ENCODE measurements at regions not wholly inside any gene's neighbourhood (a gene's known extent, or its start where the extent isn't known, plus 50 kb on each side); places are given as distances from the start of the nearest gene placed in this dataset.
A peak's percentile ranks its signal among the peaks of the same experiment; 100 is the strongest.

- no peak for ATAC-seq
- no peak overlapping the region for H3K4me3 Mint-ChIP-seq
- H3K9me3 Mint-ChIP-seq, result no peaks in the 10 kb centered on the region
- no peaks in the 10 kb centered on the region for H3K36me3 Mint-ChIP-seq
- H3K27ac Mint-ChIP-seq, result no peak overlapping the region
- H3K27me3 Mint-ChIP-seq, result peaks cover 45% of the 10 kb centered on the region
- no peaks in the 10 kb centered on the region for H3K4me1 Mint-ChIP-seq
Measured at GRCh38 chr2:240250985-240251847, 110.8 kb upstream of the OTOS start.

DNA sequence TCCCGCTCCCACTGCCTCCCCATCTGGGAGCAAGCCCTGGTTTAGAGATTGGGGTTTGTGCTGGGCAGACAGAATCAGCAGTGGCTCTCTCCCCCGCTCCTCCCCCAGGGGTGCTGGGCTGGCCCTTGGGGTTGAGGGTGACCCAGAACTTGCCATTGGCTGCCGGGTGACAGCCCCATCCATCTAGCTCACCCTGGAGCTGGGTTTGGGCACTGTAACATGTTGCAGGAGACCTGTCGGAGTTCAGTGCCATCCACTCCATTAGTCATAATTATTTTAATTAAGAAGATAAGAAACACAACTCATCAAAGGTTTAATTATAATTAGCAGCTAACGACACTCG, 111.4 kb upstream of the OTOS start:
- ATAC-seq, result no peak
- H3K27me3 Mint-ChIP-seq, result peaks cover 46% of the 10 kb centered on the region
- H3K4me3 Mint-ChIP-seq, result no peak overlapping the region
- no peaks in the 10 kb centered on the region for H3K9me3 Mint-ChIP-seq
- no peak overlapping the region for H3K27ac Mint-ChIP-seq
- no peaks in the 10 kb centered on the region for H3K4me1 Mint-ChIP-seq
- H3K36me3 Mint-ChIP-seq, result no peaks in the 10 kb centered on the region

GRCh38 chr2:240252191-240252871, 111.9 kb upstream of the OTOS start:
- H3K27me3 Mint-ChIP-seq, result peaks cover 46% of the 10 kb centered on the region
- ATAC-seq, result no peak
- H3K27ac Mint-ChIP-seq, result no peak overlapping the region
- H3K9me3 Mint-ChIP-seq, result no peaks in the 10 kb centered on the region
- no peaks in the 10 kb centered on the region for H3K4me1 Mint-ChIP-seq
- H3K36me3 Mint-ChIP-seq, result no peaks in the 10 kb centered on the region
- no peak overlapping the region for H3K4me3 Mint-ChIP-seq

DNA sequence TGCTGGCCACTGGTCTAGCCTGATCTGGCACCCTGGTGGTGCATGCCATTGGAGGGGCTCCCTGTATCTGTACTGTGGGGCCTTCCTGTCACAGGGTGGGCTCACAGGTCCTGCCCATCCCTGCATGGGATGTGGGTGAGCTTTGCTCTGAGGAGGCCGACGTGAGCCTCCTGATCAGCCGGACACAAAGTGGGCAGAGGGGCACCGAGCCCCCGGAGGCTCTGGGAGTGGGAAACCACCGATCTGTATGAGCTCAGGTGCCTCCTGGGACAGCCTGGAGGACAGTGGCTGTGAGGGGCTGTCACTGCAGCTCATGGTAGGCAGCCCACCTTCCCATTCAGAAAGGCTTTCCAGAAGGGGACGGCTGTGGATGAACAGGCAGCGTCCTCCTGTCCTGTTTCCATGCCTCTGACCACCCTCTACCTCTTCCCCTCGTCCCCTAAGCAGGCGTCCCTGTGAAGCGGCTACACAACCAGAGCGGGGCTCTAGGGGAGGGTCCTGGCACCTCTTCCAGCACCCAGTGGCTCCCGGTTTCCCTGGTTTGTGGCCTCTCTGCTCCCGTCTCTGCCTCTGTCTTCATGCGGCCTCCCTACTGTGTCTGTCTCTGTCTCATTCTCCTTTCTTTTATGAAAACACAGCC, 112.5 kb upstream of the OTOS start:
- H3K27me3 Mint-ChIP-seq, result peaks cover 46% of the 10 kb centered on the region
- ATAC-seq, result no peak
- no peaks in the 10 kb centered on the region for H3K4me1 Mint-ChIP-seq
- H3K4me3 Mint-ChIP-seq, result no peak overlapping the region
- no peaks in the 10 kb centered on the region for H3K36me3 Mint-ChIP-seq
- no peaks in the 10 kb centered on the region for H3K9me3 Mint-ChIP-seq
- H3K27ac Mint-ChIP-seq, result no peak overlapping the region

DNA sequence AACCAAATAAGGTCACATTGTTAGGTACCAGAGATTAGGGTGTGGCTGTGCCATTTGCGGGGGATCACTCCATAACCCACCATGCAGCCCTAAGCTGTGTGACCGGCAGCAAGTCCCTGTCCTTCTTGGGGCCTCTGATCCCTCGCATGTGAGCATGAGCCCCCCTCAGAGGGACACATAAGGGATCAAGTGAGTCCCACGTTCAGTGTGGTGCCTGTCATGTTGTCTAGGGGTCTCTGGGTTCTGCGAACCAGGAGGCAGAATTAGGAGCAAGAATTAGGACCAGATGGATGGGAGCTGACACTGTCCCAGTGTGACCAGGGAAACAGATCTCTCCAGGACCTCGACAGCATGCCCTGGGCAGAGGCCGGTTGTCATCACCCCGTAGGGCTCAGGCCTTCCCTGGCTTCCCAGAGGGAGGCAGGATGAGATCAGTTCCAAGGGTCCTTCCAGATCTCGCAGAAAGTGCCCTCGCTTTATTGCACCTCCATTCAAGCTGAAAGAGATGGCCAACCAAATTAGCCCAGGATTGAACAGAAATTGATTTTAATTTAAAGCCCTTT, 113.2 kb upstream of the OTOS start:
- Mint-ChIP-seq H3K36me3 (no peaks in the 10 kb centered on the region), H3K4me1 (no peaks in the 10 kb centered on the region), H3K4me3 (no peak overlapping the region), H3K27ac (no peak overlapping the region), H3K9me3 (no peaks in the 10 kb centered on the region), H3K27me3 (peaks cover 46% of the 10 kb centered on the region)
- no peak for ATAC-seq

GRCh38 chr2:240254337-240255164, 114.1 kb upstream of the OTOS start:
- ATAC-seq, result no peak
- no peak overlapping the region for H3K27ac Mint-ChIP-seq
- H3K4me3 Mint-ChIP-seq, result no peak overlapping the region
- H3K36me3 Mint-ChIP-seq, result no peaks in the 10 kb centered on the region
- H3K9me3 Mint-ChIP-seq, result no peaks in the 10 kb centered on the region
- peaks cover 37% of the 10 kb centered on the region for H3K27me3 Mint-ChIP-seq
- no peaks in the 10 kb centered on the region for H3K4me1 Mint-ChIP-seq

GRCh38 chr2:240255165-240255491, 114.7 kb upstream of the OTOS start:
- H3K4me1 Mint-ChIP-seq, result no peaks in the 10 kb centered on the region
- H3K27ac Mint-ChIP-seq, result no peak overlapping the region
- H3K36me3 Mint-ChIP-seq, result no peaks in the 10 kb centered on the region
- peaks cover 32% of the 10 kb centered on the region for H3K27me3 Mint-ChIP-seq
- H3K9me3 Mint-ChIP-seq, result no peaks in the 10 kb centered on the region
- no peak for ATAC-seq
- no peak overlapping the region for H3K4me3 Mint-ChIP-seq

GRCh38 chr2:240255811-240256703, 115.6 kb upstream of the OTOS start:
- Mint-ChIP-seq H3K4me1 (no peaks in the 10 kb centered on the region), H3K27me3 (peaks cover 25% of the 10 kb centered on the region), H3K27ac (no peak overlapping the region), H3K9me3 (no peaks in the 10 kb centered on the region), H3K4me3 (no peak overlapping the region), H3K36me3 (no peaks in the 10 kb centered on the region)
- no peak for ATAC-seq

DNA sequence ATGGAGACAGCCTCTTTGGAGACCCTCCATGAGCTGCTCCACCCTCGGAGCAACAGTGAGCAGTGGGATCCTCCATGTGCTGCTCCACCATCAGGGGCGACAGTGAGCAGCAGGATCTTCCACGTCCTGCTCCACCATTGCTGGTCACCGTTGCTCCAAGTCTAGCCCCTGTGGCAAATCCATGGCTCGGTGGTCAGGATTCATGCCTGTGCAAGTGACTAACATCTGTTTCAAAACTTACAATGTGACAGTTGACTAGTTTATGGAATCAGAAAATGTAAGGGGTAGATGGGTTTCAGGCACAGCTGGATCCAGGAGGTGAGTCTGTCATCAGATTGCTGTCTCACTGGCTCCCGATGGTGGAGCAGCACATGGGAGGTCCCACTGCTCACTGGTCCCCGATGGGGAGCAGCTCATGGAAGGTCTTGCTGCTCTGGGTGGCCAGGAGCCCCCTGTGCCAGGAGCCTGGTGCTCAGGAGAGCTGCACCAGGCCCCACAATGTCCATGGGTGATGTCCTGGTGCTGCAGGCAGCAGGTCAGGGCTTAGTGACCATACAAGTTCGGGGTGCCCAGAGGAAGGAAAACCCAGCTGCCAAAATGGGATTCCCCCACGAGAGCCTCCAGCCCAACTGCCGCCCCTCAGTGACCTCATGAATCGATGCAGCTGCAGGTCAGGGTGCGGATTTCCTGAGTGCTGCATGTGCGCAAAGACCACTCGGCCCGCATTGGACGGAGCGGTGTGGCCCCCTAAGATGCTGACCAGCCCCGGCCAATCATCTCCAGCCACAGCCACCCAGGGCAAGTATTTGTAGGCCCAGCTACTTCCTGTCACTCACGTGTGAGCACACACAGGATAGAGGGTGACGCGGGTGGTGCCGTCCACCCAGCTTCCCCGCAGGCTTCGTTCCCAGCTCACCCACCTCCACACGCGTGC, 116.5 kb upstream of the OTOS start:
- H3K27ac Mint-ChIP-seq, result no peak overlapping the region
- H3K4me1 Mint-ChIP-seq, result no peaks in the 10 kb centered on the region
- no peaks in the 10 kb centered on the region for H3K36me3 Mint-ChIP-seq
- peaks cover 25% of the 10 kb centered on the region for H3K27me3 Mint-ChIP-seq
- peaks cover 4% of the 10 kb centered on the region for H3K9me3 Mint-ChIP-seq
- ATAC-seq, result no peak
- H3K4me3 Mint-ChIP-seq, result no peak overlapping the region

DNA sequence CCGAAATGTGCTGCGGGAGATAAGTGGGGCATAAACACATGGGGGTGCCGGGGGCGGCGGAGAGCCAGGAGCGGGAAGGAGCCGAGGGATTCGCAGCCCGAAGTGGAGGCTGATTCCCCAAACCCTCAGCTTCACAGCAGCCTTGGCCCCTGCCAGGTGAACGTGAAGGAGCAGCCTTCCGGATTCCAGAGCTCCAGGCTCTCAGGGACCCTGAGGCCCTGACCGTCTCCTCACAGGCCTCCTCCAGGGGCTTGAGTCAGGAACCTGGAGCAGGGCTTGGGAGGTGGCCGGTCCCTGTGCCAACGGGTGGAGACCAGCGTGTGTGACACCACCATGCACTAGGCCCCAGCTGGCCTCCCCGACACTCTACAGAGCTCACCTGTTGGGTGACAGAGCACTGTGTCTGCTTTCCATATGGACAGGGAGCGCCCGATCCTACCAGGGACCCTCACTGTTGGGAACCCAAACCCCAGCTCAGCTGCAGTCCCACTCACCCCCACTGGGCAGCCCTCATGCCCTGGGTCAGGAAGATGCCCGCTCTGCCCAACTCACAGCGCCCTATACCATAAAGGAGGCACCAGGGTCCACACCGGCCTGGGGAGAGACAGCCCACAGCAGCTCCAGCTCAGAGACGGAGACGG, 117.6 kb upstream of the OTOS start:
- no peaks in the 10 kb centered on the region for H3K4me1 Mint-ChIP-seq
- no peak for ATAC-seq
- H3K4me3 Mint-ChIP-seq, result no peak overlapping the region
- peaks cover 9% of the 10 kb centered on the region for H3K9me3 Mint-ChIP-seq
- no peak overlapping the region for H3K27ac Mint-ChIP-seq
- no peaks in the 10 kb centered on the region for H3K36me3 Mint-ChIP-seq
- H3K27me3 Mint-ChIP-seq, result peaks cover 25% of the 10 kb centered on the region

DNA sequence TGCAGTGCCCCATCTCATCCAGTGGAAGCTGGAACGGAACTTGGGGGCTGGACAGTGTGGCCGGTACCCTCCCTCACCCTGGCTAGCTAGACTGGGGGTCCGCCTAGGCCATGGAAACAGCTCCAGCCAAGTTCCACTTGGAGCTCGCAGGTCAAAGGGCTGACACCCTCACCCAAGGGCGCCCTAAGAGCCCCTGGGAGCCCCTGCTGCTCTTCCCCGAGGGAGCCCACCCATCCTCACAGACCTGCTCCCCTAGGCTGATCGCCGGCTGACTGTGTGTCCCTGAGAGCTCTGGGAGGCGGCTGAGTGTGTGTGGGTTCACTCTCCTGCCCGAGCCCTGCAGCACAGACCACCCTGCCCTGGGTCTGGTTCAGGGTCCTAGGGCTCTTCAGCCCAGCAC, 118.2 kb upstream of the OTOS start:
- peaks cover 25% of the 10 kb centered on the region for H3K27me3 Mint-ChIP-seq
- no peak overlapping the region for H3K27ac Mint-ChIP-seq
- ATAC-seq, result peak; percentile 14
- no peak overlapping the region for H3K4me3 Mint-ChIP-seq
- H3K9me3 Mint-ChIP-seq, result peaks cover 14% of the 10 kb centered on the region
- H3K4me1 Mint-ChIP-seq, result no peaks in the 10 kb centered on the region
- H3K36me3 Mint-ChIP-seq, result no peaks in the 10 kb centered on the region

- H3K36me3 Mint-ChIP-seq, result no peaks in the 10 kb centered on the region
- no peak for ATAC-seq
- no peak overlapping the region for H3K27ac Mint-ChIP-seq
- no peak overlapping the region for H3K4me3 Mint-ChIP-seq
- peaks cover 22% of the 10 kb centered on the region for H3K27me3 Mint-ChIP-seq
- no peaks in the 10 kb centered on the region for H3K4me1 Mint-ChIP-seq
- H3K9me3 Mint-ChIP-seq, result peaks cover 17% of the 10 kb centered on the region
Measured at GRCh38 chr2:240259201-240259923, 118.9 kb upstream of the OTOS start.

All from stimulated activated memory B cell treated with anti-CD40 and anti-IgM and Interleukin-4, amounts not matched to agents 10 μg/mL and 1 μg/mL and 100 μg/mL, for 72 hours (primary cell).